Neural cell (in vitro differentiated cells): ENCODE measurements at regions not wholly inside any gene's neighbourhood (a gene's known extent, or its start where the extent isn't known, plus 50 kb on each side); places are given as distances from the start of the nearest gene placed in this dataset.

Experiments used
- H2AFZ ChIP-seq: fragments of 200-600, 300-800 bp; sonication (generic), shearing (Covaris generic); 2 replicates; pipeline ENCODE4 v1.6.0; 2014; ENCODE audit warnings: low read depth, mild to moderate bottlenecking, antibody characterized with exemption, low read length, moderate library complexity
- H3F3A ChIP-seq: fragments of 200-600 bp; shearing (Covaris generic); 2 replicates; pipeline ENCODE4 v1.6.1; 2016; ENCODE audit warnings: mild to moderate bottlenecking, moderate library complexity, mixed read lengths, antibody characterized with exemption, low read length; ENCODE audit not compliant: insufficient read depth, poor library complexity, severe bottlenecking
- H3K27ac ChIP-seq: fragments of 200-600, 300-800 bp; sonication (generic), shearing (Covaris generic); 2 replicates; pipeline ENCODE4 v1.5.1; 2014; ENCODE audit warnings: mild to moderate bottlenecking, low read length, moderate library complexity
- H3K27me3 ChIP-seq: fragments of 300-800, 200-600 bp; sonication (generic), shearing (Covaris generic); 2 replicates; pipeline ENCODE4 v1.6.0; 2014; ENCODE audit warnings: mild to moderate bottlenecking, low read depth, low read length, moderate library complexity; ENCODE audit not compliant: insufficient read depth
- H3K36me3 ChIP-seq: fragments of 300-800, 200-600 bp; sonication (generic), shearing (Covaris generic); 2 replicates; pipeline ENCODE4 v1.5.1; 2014; ENCODE audit warnings: mild to moderate bottlenecking, antibody characterized with exemption, low read length, moderate library complexity; ENCODE audit not compliant: insufficient read depth
- H3K4me2 ChIP-seq: fragments of 300-800, 200-600 bp; sonication (generic), shearing (Covaris generic); 2 replicates; pipeline ENCODE4 v1.6.0; 2014; ENCODE audit warnings: mild to moderate bottlenecking, low read length
- H3K4me3 ChIP-seq: fragments of 300-800, 200-600 bp; sonication (generic), shearing (Covaris generic); 2 replicates; pipeline ENCODE4 v1.5.1; 2014; ENCODE audit warnings: mild to moderate bottlenecking, low read length, moderate library complexity
- H3K79me2 ChIP-seq: fragments of 200-600 bp; shearing (Covaris generic); replicated peaks from 2 replicates; pipeline ENCODE4 v1.6.0; 2014; ENCODE audit warnings: mild to moderate bottlenecking, low read length, moderate library complexity; ENCODE audit not compliant: insufficient read depth
- H3K9ac ChIP-seq: fragments of 300-800, 200-600 bp; sonication (generic), shearing (Covaris generic); 2 replicates; pipeline ENCODE4 v1.6.1; 2016; ENCODE audit warnings: mild to moderate bottlenecking, low read length, mixed read lengths
- H3K9me2 ChIP-seq: fragments of 200-600 bp; shearing (Covaris generic); 2 replicates; pipeline ENCODE4 v1.6.1; 2016; ENCODE audit warnings: mild to moderate bottlenecking, low read length, mixed read lengths; ENCODE audit not compliant: insufficient read depth
- H3K9me3 ChIP-seq: fragments of 200-600, 300-800 bp; sonication (generic), shearing (Covaris generic); 2 replicates; pipeline ENCODE4 v1.6.1; 2016; ENCODE audit warnings: mild to moderate bottlenecking, mixed run types, low read length, moderate library complexity, mixed read lengths
- H4K20me1 ChIP-seq: fragments of 200-600 bp; shearing (Covaris generic); 2 replicates; pipeline ENCODE4 v1.6.1; 2016; ENCODE audit warnings: mild to moderate bottlenecking, mixed run types; ENCODE audit not compliant: insufficient read depth
- EP300 ChIP-seq: fragments of 450-650 bp; conservative IDR thresholded peaks from 2 replicates; pipeline ENCODE4 v1.6.1; 2014; ENCODE audit warnings: antibody characterized with exemption, mild to moderate bottlenecking, moderate library complexity; ENCODE audit not compliant: poor library complexity, severe bottlenecking
- EZH2 ChIP-seq: fragments of 200-600, 300-800 bp; shearing (Covaris generic), sonication (generic); IDR thresholded peaks from 2 replicates; pipeline ENCODE4 v1.6.1; 2014; ENCODE audit warnings: antibody characterized with exemption, low read length, borderline replicate concordance, mild to moderate bottlenecking; ENCODE audit not compliant: insufficient read depth, poor library complexity, severe bottlenecking
- MXI1 ChIP-seq: fragments of 450-650 bp; conservative IDR thresholded peaks from 2 replicates; pipeline ENCODE4 v1.6.1; 2014; ENCODE audit warnings: antibody characterized with exemption, mild to moderate bottlenecking; ENCODE audit not compliant: poor library complexity, severe bottlenecking
- POLR2AphosphoS5 ChIP-seq: IDR thresholded peaks from 2 replicates; pipeline ENCODE4 v1.6.1; 2012
- RAD21 ChIP-seq: fragments of 450-650 bp; conservative IDR thresholded peaks from 2 replicates; pipeline ENCODE4 v1.6.1; 2014; ENCODE audit warnings: antibody characterized with exemption, mild to moderate bottlenecking, moderate library complexity
- SMC3 ChIP-seq: fragments of 450-650 bp; conservative IDR thresholded peaks from 2 replicates; pipeline ENCODE4 v1.6.1; 2014; ENCODE audit warnings: antibody characterized with exemption, mild to moderate bottlenecking, moderate library complexity; ENCODE audit not compliant: poor library complexity
- TAF1 ChIP-seq: IDR thresholded peaks from 2 replicates; pipeline ENCODE4 v1.6.1; 2012; ENCODE audit warnings: low read depth
- TF ChIP-seq, protein P1 (sequence below): fragments of 450-650 bp; IDR thresholded peaks from 2 replicates; pipeline ENCODE4 v1.5.1; 2014; ENCODE audit warnings: antibody characterized with exemption, mild to moderate bottlenecking, moderate library complexity; ENCODE audit not compliant: poor library complexity, severe bottlenecking
- TF ChIP-seq, protein P2 (sequence below): IDR thresholded peaks from 2 replicates; pipeline ENCODE4 v1.6.1; 2012; ENCODE audit warnings: borderline replicate concordance

DNA sequence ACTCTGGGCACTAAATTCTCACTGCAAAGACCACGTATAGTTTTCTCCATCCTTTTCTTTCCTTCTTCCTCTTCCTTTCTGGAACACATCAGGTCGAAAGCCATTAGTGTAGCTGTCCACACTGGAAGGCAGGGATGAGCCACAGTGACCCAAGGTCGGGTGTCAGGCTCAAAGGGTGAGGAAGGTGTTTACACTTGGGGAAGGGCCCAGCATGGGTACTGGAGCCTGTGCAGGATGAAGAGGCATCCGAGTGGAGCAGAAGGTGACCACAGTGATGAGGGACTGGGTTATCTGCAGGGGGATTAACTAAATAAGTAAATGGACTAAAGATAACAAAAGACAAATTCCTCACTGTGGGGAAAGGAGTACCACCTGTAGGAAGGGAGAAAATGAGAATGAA, 164.0 kb downstream of the SOX9 start:
- Histone ChIP-seq H3K9ac (no peak overlapping the region), H4K20me1 (no peaks in the 10 kb centered on the region), H3K36me3 (no peaks in the 10 kb centered on the region), H3K4me2 (no peak overlapping the region), H3K27ac (no peak overlapping the region), H3K9me3 (no peaks in the 10 kb centered on the region), H3F3A (no peaks in the 10 kb centered on the region), H3K79me2 (no peaks in the 10 kb centered on the region), H3K9me2 (no peaks in the 10 kb centered on the region), H2AFZ (no peak overlapping the region), H3K27me3 (no peaks in the 10 kb centered on the region), H3K4me3 (no peak overlapping the region)
- TF ChIP-seq POLR2AphosphoS5 (no peak), EP300 (no peak), EZH2 (no peak), RAD21 (no peak), TAF1 (no peak), SMC3 (no peak), MXI1 (no peak)
- TF ChIP-seq, protein P1, sequence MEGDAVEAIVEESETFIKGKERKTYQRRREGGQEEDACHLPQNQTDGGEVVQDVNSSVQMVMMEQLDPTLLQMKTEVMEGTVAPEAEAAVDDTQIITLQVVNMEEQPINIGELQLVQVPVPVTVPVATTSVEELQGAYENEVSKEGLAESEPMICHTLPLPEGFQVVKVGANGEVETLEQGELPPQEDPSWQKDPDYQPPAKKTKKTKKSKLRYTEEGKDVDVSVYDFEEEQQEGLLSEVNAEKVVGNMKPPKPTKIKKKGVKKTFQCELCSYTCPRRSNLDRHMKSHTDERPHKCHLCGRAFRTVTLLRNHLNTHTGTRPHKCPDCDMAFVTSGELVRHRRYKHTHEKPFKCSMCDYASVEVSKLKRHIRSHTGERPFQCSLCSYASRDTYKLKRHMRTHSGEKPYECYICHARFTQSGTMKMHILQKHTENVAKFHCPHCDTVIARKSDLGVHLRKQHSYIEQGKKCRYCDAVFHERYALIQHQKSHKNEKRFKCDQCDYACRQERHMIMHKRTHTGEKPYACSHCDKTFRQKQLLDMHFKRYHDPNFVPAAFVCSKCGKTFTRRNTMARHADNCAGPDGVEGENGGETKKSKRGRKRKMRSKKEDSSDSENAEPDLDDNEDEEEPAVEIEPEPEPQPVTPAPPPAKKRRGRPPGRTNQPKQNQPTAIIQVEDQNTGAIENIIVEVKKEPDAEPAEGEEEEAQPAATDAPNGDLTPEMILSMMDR: no peak
- TF ChIP-seq, protein P2, sequence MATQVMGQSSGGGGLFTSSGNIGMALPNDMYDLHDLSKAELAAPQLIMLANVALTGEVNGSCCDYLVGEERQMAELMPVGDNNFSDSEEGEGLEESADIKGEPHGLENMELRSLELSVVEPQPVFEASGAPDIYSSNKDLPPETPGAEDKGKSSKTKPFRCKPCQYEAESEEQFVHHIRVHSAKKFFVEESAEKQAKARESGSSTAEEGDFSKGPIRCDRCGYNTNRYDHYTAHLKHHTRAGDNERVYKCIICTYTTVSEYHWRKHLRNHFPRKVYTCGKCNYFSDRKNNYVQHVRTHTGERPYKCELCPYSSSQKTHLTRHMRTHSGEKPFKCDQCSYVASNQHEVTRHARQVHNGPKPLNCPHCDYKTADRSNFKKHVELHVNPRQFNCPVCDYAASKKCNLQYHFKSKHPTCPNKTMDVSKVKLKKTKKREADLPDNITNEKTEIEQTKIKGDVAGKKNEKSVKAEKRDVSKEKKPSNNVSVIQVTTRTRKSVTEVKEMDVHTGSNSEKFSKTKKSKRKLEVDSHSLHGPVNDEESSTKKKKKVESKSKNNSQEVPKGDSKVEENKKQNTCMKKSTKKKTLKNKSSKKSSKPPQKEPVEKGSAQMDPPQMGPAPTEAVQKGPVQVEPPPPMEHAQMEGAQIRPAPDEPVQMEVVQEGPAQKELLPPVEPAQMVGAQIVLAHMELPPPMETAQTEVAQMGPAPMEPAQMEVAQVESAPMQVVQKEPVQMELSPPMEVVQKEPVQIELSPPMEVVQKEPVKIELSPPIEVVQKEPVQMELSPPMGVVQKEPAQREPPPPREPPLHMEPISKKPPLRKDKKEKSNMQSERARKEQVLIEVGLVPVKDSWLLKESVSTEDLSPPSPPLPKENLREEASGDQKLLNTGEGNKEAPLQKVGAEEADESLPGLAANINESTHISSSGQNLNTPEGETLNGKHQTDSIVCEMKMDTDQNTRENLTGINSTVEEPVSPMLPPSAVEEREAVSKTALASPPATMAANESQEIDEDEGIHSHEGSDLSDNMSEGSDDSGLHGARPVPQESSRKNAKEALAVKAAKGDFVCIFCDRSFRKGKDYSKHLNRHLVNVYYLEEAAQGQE: no peak

GRCh38 chr17:72287586-72287985, 166.8 kb downstream of the SOX9 start:
- no peaks in the 10 kb centered on the region for H3K9me2 ChIP-seq
- no peaks in the 10 kb centered on the region for H4K20me1 ChIP-seq
- H2AFZ ChIP-seq: no peak overlapping the region
- no peaks in the 10 kb centered on the region for H3K36me3 ChIP-seq
- H3K9ac ChIP-seq: no peak overlapping the region
- no peaks in the 10 kb centered on the region for H3K9me3 ChIP-seq
- no peak overlapping the region for H3K4me3 ChIP-seq
- no peak overlapping the region for H3K27ac ChIP-seq
- H3K27me3 ChIP-seq: no peaks in the 10 kb centered on the region
- no peak for TF ChIP-seq TAF1
- TF ChIP-seq RAD21: no peak
- no peaks in the 10 kb centered on the region for H3K79me2 ChIP-seq
- H3K4me2 ChIP-seq: no peak overlapping the region
- no peaks in the 10 kb centered on the region for H3F3A ChIP-seq

GRCh38 chr17:72294487-72294893, 173.7 kb downstream of the SOX9 start:
- no peaks in the 10 kb centered on the region for H3K27me3 ChIP-seq
- H3F3A ChIP-seq: no peaks in the 10 kb centered on the region
- no peaks in the 10 kb centered on the region for H3K9me2 ChIP-seq
- H3K9me3 ChIP-seq: no peaks in the 10 kb centered on the region
- no peak overlapping the region for H3K27ac ChIP-seq
- no peaks in the 10 kb centered on the region for H3K79me2 ChIP-seq
- TF ChIP-seq EZH2 (no peak), POLR2AphosphoS5 (no peak), SMC3 (no peak), EP300 (no peak), MXI1 (no peak), TAF1 (no peak), RAD21 (no peak)
- TF ChIP-seq, protein P2: no peak
- TF ChIP-seq, protein P1: no peak
- H3K4me3 ChIP-seq: no peak overlapping the region
- H2AFZ ChIP-seq: no peak overlapping the region
- no peaks in the 10 kb centered on the region for H3K36me3 ChIP-seq
- H3K9ac ChIP-seq: no peak overlapping the region
- no peak overlapping the region for H3K4me2 ChIP-seq
- no peaks in the 10 kb centered on the region for H4K20me1 ChIP-seq
